GM23248 (cell line): ENCODE measurements at regions not wholly inside any gene's neighbourhood (a gene's known extent, or its start where the extent isn't known, plus 50 kb on each side); places are given as distances from the start of the nearest gene placed in this dataset.

ENCODE experiments used
- DNase-seq: peaks from one replicate; pipeline ENCODE4 v3.0.0-alpha.2; 2015
- H2AFZ ChIP-seq: fragments of 200-600 bp; sonication (generic); 2 replicates; pipeline ENCODE4 v1.6.1; 2016; ENCODE audit warnings: antibody characterized with exemption
- H3F3A ChIP-seq: fragments of 200-600 bp; sonication (generic); 2 replicates; pipeline ENCODE4 v1.6.1; 2016; ENCODE audit warnings: mild to moderate bottlenecking, antibody characterized with exemption, mixed run types; ENCODE audit not compliant: insufficient read depth
- H3K27ac ChIP-seq: fragments of 200-600 bp; sonication (generic); 2 replicates; pipeline ENCODE4 v1.5.1; 2016; ENCODE audit warnings: mild to moderate bottlenecking
- H3K27me3 ChIP-seq: fragments of 200-600 bp; sonication (generic); replicated peaks from 2 replicates; pipeline ENCODE4 v1.6.1; 2016; ENCODE audit warnings: mild to moderate bottlenecking; ENCODE audit not compliant: insufficient read depth
- H3K36me3 ChIP-seq: fragments of 200-600 bp; sonication (generic); 2 replicates; pipeline ENCODE4 v1.6.1; 2016; ENCODE audit warnings: low read depth, mild to moderate bottlenecking
- H3K4me1 ChIP-seq: fragments of 200-600 bp; sonication (generic); 2 replicates; pipeline ENCODE4 v1.6.1; 2016; ENCODE audit warnings: mild to moderate bottlenecking; ENCODE audit not compliant: insufficient read depth
- H3K4me2 ChIP-seq: fragments of 200-600 bp; sonication (generic); one replicate; pipeline ENCODE4 v1.6.1; 2016; ENCODE audit warnings: mild to moderate bottlenecking; ENCODE audit not compliant: unreplicated experiment
- H3K4me3 ChIP-seq: fragments of 200-600 bp; sonication (generic); 2 replicates; pipeline ENCODE4 v1.5.1; 2016; ENCODE audit warnings: mild to moderate bottlenecking
- H3K79me2 ChIP-seq: fragments of 200-600 bp; sonication (generic); 2 replicates; pipeline ENCODE4 v1.6.1; 2016; ENCODE audit warnings: mild to moderate bottlenecking; ENCODE audit not compliant: insufficient read depth
- H3K9ac ChIP-seq: fragments of 200-600 bp; sonication (generic); 2 replicates; pipeline ENCODE4 v1.6.1; 2016; ENCODE audit warnings: mild to moderate bottlenecking
- H3K9me2 ChIP-seq: fragments of 200-600 bp; sonication (generic); 2 replicates; pipeline ENCODE4 v1.6.1; 2016; ENCODE audit warnings: mixed run types, mild to moderate bottlenecking, moderate library complexity; ENCODE audit not compliant: insufficient read depth
- H3K9me3 ChIP-seq: fragments of 200-600 bp; sonication (generic); one replicate; pipeline ENCODE4 v1.6.1; 2017; ENCODE audit warnings: low read depth
- H4K20me1 ChIP-seq: fragments of 200-600 bp; sonication (generic); 2 replicates; pipeline ENCODE4 v1.6.0; 2016; ENCODE audit not compliant: insufficient read depth
- EZH2 ChIP-seq: fragments of 200-600 bp; sonication (generic); IDR thresholded peaks from 2 replicates; pipeline ENCODE4 v1.6.1; 2018; ENCODE audit warnings: antibody characterized with exemption, mild to moderate bottlenecking; ENCODE audit not compliant: insufficient read depth, poor library complexity, severe bottlenecking
- EZH2phosphoT487 ChIP-seq: fragments of 200-600 bp; sonication (generic); IDR thresholded peaks from 2 replicates; pipeline ENCODE4 v1.6.1; 2018; ENCODE audit warnings: antibody characterized with exemption, moderate library complexity, mild to moderate bottlenecking, low read depth; ENCODE audit not compliant: insufficient read depth
- WGBS, 2 experiments: methylation state at CpG; one replicate each; pipeline ENCODE4 v1.1.6; 2015 to 2017; ENCODE audit warnings: low lambda C conversion rate in 2 of 2, low coverage in 1 of 2; ENCODE audit errors: missing lambda C conversion rate in 2 of 2; 5-methylcytosine and 5-hydroxymethylcytosine counted together
- in situ Hi-C: fragments of 300-500 bp; cut with MboI; formaldehyde crosslinking; loops from 2 replicates; pipeline ENCODE4 v1.15.0; 2020

GRCh38 chr10:84659497-84660439 is 331.4 kb downstream of the CCSER2 start:
- no peak overlapping the region for H3K4me3 ChIP-seq
- no peaks in the 10 kb centered on the region for H3K79me2 ChIP-seq
- H2AFZ ChIP-seq, result no peak overlapping the region
- DNase-seq, result no peak
- H3F3A ChIP-seq, result no peaks in the 10 kb centered on the region
- in situ Hi-C loops, result no loop called here
- H3K27ac ChIP-seq, result no peak overlapping the region
- H3K36me3 ChIP-seq, result no peaks in the 10 kb centered on the region
- H3K9me3 ChIP-seq, result no peaks in the 10 kb centered on the region
- H3K9ac ChIP-seq, result no peak overlapping the region
- H3K4me1 ChIP-seq, result no peaks in the 10 kb centered on the region
- no peak for TF ChIP-seq EZH2phosphoT487
- no peak for TF ChIP-seq EZH2
- no peaks in the 10 kb centered on the region for H3K9me2 ChIP-seq
- no peak overlapping the region for H3K4me2 ChIP-seq
- 6 to 9% methylated on average over 12 of the region's 12 CpGs for WGBS, 2 experiments
- H4K20me1 ChIP-seq, result no peaks in the 10 kb centered on the region
- no peaks in the 10 kb centered on the region for H3K27me3 ChIP-seq

GRCh38 chr10:84660450-84661159 is 332.2 kb downstream of the CCSER2 start:
- Histone ChIP-seq H3K27ac (no peak overlapping the region), H3K4me1 (no peaks in the 10 kb centered on the region), H3F3A (no peaks in the 10 kb centered on the region), H3K27me3 (no peaks in the 10 kb centered on the region), H3K9me3 (no peaks in the 10 kb centered on the region), H3K4me2 (no peak overlapping the region), H3K4me3 (no peak overlapping the region), H3K36me3 (no peaks in the 10 kb centered on the region), H3K79me2 (no peaks in the 10 kb centered on the region), H3K9me2 (no peaks in the 10 kb centered on the region), H2AFZ (no peak overlapping the region), H3K9ac (no peak overlapping the region), H4K20me1 (no peaks in the 10 kb centered on the region)
- WGBS, 2 experiments, result 21 to 27% methylated on average over 9 of the region's 9 CpGs
- TF ChIP-seq EZH2phosphoT487 (no peak), EZH2 (no peak)
- in situ Hi-C loops, result no loop called here
- DNase-seq, result no peak

DNA sequence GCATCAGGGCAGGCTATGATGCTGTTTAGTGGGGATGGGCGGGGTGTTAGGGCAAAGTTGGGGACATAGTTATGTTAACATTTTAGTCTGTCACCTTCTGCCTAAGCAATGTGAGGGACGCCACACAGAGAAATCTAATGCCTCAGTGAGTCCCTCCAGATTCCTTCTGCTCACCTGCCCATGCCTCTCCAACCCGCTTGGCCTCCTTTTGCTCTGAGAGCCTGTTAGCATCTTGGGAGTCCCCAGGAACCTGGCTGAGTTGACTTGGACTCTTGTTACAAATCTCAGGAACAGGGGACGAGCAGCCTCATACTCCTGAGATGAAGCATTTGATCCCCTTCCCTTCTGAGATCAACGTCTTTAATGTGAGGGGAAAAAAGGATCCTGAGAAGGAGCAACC is 336.8 kb downstream of the CCSER2 start:
- WGBS, 2 experiments, result 2 to 9% methylated on average over 5 of the region's 5 CpGs
- H3F3A ChIP-seq, result no peaks in the 10 kb centered on the region
- H4K20me1 ChIP-seq, result no peaks in the 10 kb centered on the region
- H3K4me2 ChIP-seq, result no peak overlapping the region
- DNase-seq, result no peak
- H3K36me3 ChIP-seq, result no peaks in the 10 kb centered on the region
- no peak overlapping the region for H2AFZ ChIP-seq
- no peak overlapping the region for H3K9ac ChIP-seq
- H3K27ac ChIP-seq, result no peak overlapping the region
- no peaks in the 10 kb centered on the region for H3K79me2 ChIP-seq
- H3K27me3 ChIP-seq, result no peaks in the 10 kb centered on the region
- H3K4me3 ChIP-seq, result no peak overlapping the region
- in situ Hi-C loops, result no loop called here
- H3K9me3 ChIP-seq, result no peaks in the 10 kb centered on the region
- TF ChIP-seq EZH2phosphoT487 (no peak), EZH2 (no peak)
- no peaks in the 10 kb centered on the region for H3K4me1 ChIP-seq
- no peaks in the 10 kb centered on the region for H3K9me2 ChIP-seq

- no peaks in the 10 kb centered on the region for H3K9me2 ChIP-seq
- 14 to 17% methylated on average over 9 of the region's 9 CpGs for WGBS, 2 experiments
These were observed 337.6 kb downstream of the CCSER2 start for GRCh38 chr10:84665883-84666463.

More at GRCh38 chr10:84665883-84666463, 337.6 kb downstream of the CCSER2 start:
- no peak overlapping the region for H3K4me2 ChIP-seq
- DNase-seq, result no peak
- no peak overlapping the region for H3K9ac ChIP-seq
- no peaks in the 10 kb centered on the region for H3F3A ChIP-seq
- no peak overlapping the region for H3K27ac ChIP-seq
- in situ Hi-C loops, result no loop called here
- no peaks in the 10 kb centered on the region for H3K4me1 ChIP-seq
- H3K36me3 ChIP-seq, result no peaks in the 10 kb centered on the region
- TF ChIP-seq EZH2phosphoT487 (no peak), EZH2 (no peak)
- H3K79me2 ChIP-seq, result no peaks in the 10 kb centered on the region
- no peaks in the 10 kb centered on the region for H3K9me3 ChIP-seq
- H3K27me3 ChIP-seq, result no peaks in the 10 kb centered on the region
- no peak overlapping the region for H2AFZ ChIP-seq
- no peak overlapping the region for H3K4me3 ChIP-seq
- no peaks in the 10 kb centered on the region for H4K20me1 ChIP-seq
